SU-DHL-6 (cell line): ENCODE measurements at regions not wholly inside any gene's neighbourhood (a gene's known extent, or its start where the extent isn't known, plus 50 kb on each side); places are given as distances from the start of the nearest gene placed in this dataset.
"Not testable (repeated sequence)": the region's sequence is repeated elsewhere in the genome, so short reads cannot be mapped to it uniquely, and the experiment has no call there.

Source experiments
- H2AFZ ChIP-seq: fragments of 200-600 bp; sonication (generic); 2 replicates; pipeline ENCODE4 v1.6.1; 2014; ENCODE audit warnings: low read depth, mild to moderate bottlenecking, moderate library complexity, mixed read lengths, antibody characterized with exemption, low read length; ENCODE audit not compliant: severe bottlenecking
- H3F3A ChIP-seq: fragments of 200-600 bp; shearing (Covaris generic); 2 replicates; pipeline ENCODE4 v1.6.0; 2016; ENCODE audit warnings: antibody characterized with exemption, mild to moderate bottlenecking; ENCODE audit not compliant: insufficient read depth
- H3K27ac ChIP-seq: fragments of 200-600 bp; sonication (generic); 2 replicates; pipeline ENCODE4 v1.5.1; 2016; ENCODE audit warnings: low read depth, mild to moderate bottlenecking, low read length, moderate library complexity, mixed read lengths
- H3K27me3 ChIP-seq: fragments of 200-600 bp; sonication (generic), shearing (Covaris generic); 2 replicates; pipeline ENCODE4 v1.6.0; 2014; ENCODE audit warnings: mild to moderate bottlenecking, low read length
- H3K36me3 ChIP-seq: fragments of 200-600 bp; sonication (generic); 2 replicates; pipeline ENCODE4 v1.6.1; 2014; ENCODE audit warnings: mild to moderate bottlenecking, low read length, mixed read lengths
- H3K4me2 ChIP-seq: fragments of 300-600, 200-600 bp; shearing (Covaris generic), sonication (generic); 2 replicates; pipeline ENCODE4 v1.6.0; 2014; ENCODE audit warnings: low read length, low read depth, mild to moderate bottlenecking; ENCODE audit not compliant: poor library complexity, severe bottlenecking
- H3K4me3 ChIP-seq: fragments of 200-600 bp; sonication (generic); 2 replicates; pipeline ENCODE4 v1.5.1; 2014; ENCODE audit warnings: antibody characterized with exemption, low read length, mild to moderate bottlenecking, mixed read lengths; ENCODE audit not compliant: insufficient read depth, poor library complexity, severe bottlenecking
- H3K79me2 ChIP-seq: fragments of 200-600 bp; sonication (generic); 2 replicates; pipeline ENCODE4 v1.6.1; 2014; ENCODE audit warnings: mild to moderate bottlenecking, low read length, moderate library complexity; ENCODE audit not compliant: insufficient read depth
- H3K9ac ChIP-seq: fragments of 200-600 bp; sonication (generic); 2 replicates; pipeline ENCODE4 v1.7.0; 2014; ENCODE audit warnings: mild to moderate bottlenecking, low read length
- H3K9me2 ChIP-seq: fragments of 200-600 bp; sonication (generic); replicated peaks from 2 replicates; pipeline ENCODE4 v1.6.1; 2014; ENCODE audit warnings: low read length; ENCODE audit not compliant: insufficient read depth
- H3K9me3 ChIP-seq: fragments of 200-600 bp; sonication (generic); 2 replicates; pipeline ENCODE4 v1.6.1; 2014; ENCODE audit warnings: low read length, mixed read lengths; ENCODE audit not compliant: insufficient read depth
- H4K20me1 ChIP-seq: fragments of 200-600 bp; sonication (generic); 2 replicates; pipeline ENCODE4 v1.6.1; 2014; ENCODE audit warnings: low read depth, mild to moderate bottlenecking, antibody characterized with exemption, low read length, moderate library complexity, mixed read lengths
- EZH2phosphoT487 ChIP-seq: fragments of 200-600 bp; sonication (generic), shearing (Covaris generic); conservative IDR thresholded peaks from 2 replicates; pipeline ENCODE4 v1.6.1; 2018; ENCODE audit warnings: mild to moderate bottlenecking, antibody characterized with exemption, low read length, moderate library complexity, mixed read lengths
- TF ChIP-seq, protein P1 (sequence below): fragments of 200-600 bp; sonication (generic); IDR thresholded peaks from one replicate; pipeline ENCODE4 v1.5.1; 2017; ENCODE audit warnings: antibody characterized with exemption, mild to moderate bottlenecking, low read length, moderate library complexity; ENCODE audit not compliant: insufficient read depth, poor library complexity, severe bottlenecking

DNA sequence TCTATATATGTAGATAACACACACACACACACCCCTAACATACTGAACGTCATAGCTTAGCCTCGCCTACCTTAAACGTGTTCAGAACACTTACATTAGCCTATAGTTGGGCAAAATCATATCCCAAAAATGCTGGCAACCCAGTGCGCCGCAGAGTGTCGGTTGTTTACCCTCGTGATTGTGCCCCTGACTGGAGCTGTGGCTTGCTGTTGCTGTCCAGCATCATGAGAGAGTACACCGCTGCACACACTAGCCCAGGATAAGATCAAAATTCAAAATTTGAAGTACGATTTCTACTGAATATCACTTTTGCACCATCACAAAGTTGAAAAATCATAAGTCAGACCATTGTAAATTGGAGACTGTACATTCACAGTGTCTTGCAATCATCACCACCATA is 73.1 kb upstream of the COG2 start:
- no peak overlapping the region for H3K4me2 ChIP-seq
- H2AFZ ChIP-seq = no peak overlapping the region
- no peaks in the 10 kb centered on the region for H3K79me2 ChIP-seq
- no peaks in the 10 kb centered on the region for H3K36me3 ChIP-seq
- H3K9me2 ChIP-seq = no peaks in the 10 kb centered on the region
- no peak overlapping the region for H3K27ac ChIP-seq
- no peak overlapping the region for H3K9ac ChIP-seq
- H4K20me1 ChIP-seq = no peaks in the 10 kb centered on the region
- no peaks in the 10 kb centered on the region for H3K9me3 ChIP-seq
- TF ChIP-seq EZH2phosphoT487 = no peak
- TF ChIP-seq, protein P1, sequence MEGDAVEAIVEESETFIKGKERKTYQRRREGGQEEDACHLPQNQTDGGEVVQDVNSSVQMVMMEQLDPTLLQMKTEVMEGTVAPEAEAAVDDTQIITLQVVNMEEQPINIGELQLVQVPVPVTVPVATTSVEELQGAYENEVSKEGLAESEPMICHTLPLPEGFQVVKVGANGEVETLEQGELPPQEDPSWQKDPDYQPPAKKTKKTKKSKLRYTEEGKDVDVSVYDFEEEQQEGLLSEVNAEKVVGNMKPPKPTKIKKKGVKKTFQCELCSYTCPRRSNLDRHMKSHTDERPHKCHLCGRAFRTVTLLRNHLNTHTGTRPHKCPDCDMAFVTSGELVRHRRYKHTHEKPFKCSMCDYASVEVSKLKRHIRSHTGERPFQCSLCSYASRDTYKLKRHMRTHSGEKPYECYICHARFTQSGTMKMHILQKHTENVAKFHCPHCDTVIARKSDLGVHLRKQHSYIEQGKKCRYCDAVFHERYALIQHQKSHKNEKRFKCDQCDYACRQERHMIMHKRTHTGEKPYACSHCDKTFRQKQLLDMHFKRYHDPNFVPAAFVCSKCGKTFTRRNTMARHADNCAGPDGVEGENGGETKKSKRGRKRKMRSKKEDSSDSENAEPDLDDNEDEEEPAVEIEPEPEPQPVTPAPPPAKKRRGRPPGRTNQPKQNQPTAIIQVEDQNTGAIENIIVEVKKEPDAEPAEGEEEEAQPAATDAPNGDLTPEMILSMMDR = no peak
- H3K4me3 ChIP-seq = no peak overlapping the region
- H3F3A ChIP-seq = no peaks in the 10 kb centered on the region
- no peaks in the 10 kb centered on the region for H3K27me3 ChIP-seq

- H2AFZ ChIP-seq = no peak overlapping the region
- H3K9ac ChIP-seq = no peak overlapping the region
- no peaks in the 10 kb centered on the region for H3K36me3 ChIP-seq
- H3K4me2 ChIP-seq = no peak overlapping the region
- no peaks in the 10 kb centered on the region for H3K9me2 ChIP-seq
- TF ChIP-seq, protein P1 = no peak
- no peak for TF ChIP-seq EZH2phosphoT487
- H3K27me3 ChIP-seq = no peaks in the 10 kb centered on the region
- H3K79me2 ChIP-seq = no peaks in the 10 kb centered on the region
- no peaks in the 10 kb centered on the region for H4K20me1 ChIP-seq
- no peak overlapping the region for H3K4me3 ChIP-seq
- no peak overlapping the region for H3K27ac ChIP-seq
- no peaks in the 10 kb centered on the region for H3F3A ChIP-seq
- H3K9me3 ChIP-seq = no peaks in the 10 kb centered on the region
Observed at GRCh38 chr1:230568676-230569075, 73.6 kb upstream of the COG2 start.

DNA sequence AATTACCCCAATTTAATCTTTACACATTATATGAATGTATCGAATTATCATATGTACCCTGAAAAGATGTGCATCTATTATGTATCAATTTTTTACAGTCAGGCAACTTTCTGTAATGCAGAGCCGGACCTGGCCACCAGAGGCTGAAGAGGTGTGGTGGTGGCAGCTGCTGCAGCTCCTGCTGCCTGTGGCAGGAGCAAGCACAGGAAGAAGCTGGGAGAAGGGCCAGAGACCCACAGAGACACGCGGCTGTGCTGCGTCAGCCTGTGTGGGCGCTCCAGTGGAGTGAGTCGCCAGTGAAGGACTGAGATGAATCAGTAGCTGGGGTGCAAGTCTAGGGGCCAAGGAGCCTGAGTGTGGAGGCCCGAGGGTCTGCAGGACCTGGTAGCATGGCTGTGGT is 74.3 kb upstream of the COG2 start:
- Histone ChIP-seq H3K79me2 (no peaks in the 10 kb centered on the region), H3K9ac (no peak overlapping the region), H3K4me3 (no peak overlapping the region), H3K27ac (no peak overlapping the region), H4K20me1 (no peaks in the 10 kb centered on the region), H2AFZ (no peak overlapping the region), H3K9me2 (no peaks in the 10 kb centered on the region), H3K4me2 (no peak overlapping the region), H3K27me3 (no peaks in the 10 kb centered on the region), H3K36me3 (no peaks in the 10 kb centered on the region), H3K9me3 (no peaks in the 10 kb centered on the region), H3F3A (no peaks in the 10 kb centered on the region)
- TF ChIP-seq, protein P1 = no peak
- TF ChIP-seq EZH2phosphoT487 = no peak

GRCh38 chr1:230567221-230567575 is 75.1 kb upstream of the COG2 start:
- H3K4me3 ChIP-seq = no peak overlapping the region
- no peaks in the 10 kb centered on the region for H3K36me3 ChIP-seq
- H3K9me2 ChIP-seq = no peaks in the 10 kb centered on the region
- H3K4me2 ChIP-seq = no peak overlapping the region
- H2AFZ ChIP-seq = no peak overlapping the region
- no peaks in the 10 kb centered on the region for H3K9me3 ChIP-seq
- H3K27me3 ChIP-seq = no peaks in the 10 kb centered on the region
- H4K20me1 ChIP-seq = no peaks in the 10 kb centered on the region
- no peak overlapping the region for H3K27ac ChIP-seq
- no peak overlapping the region for H3K9ac ChIP-seq
- H3F3A ChIP-seq = no peaks in the 10 kb centered on the region
- H3K79me2 ChIP-seq = no peaks in the 10 kb centered on the region
- no peak for TF ChIP-seq EZH2phosphoT487
- TF ChIP-seq, protein P1 = no peak

DNA sequence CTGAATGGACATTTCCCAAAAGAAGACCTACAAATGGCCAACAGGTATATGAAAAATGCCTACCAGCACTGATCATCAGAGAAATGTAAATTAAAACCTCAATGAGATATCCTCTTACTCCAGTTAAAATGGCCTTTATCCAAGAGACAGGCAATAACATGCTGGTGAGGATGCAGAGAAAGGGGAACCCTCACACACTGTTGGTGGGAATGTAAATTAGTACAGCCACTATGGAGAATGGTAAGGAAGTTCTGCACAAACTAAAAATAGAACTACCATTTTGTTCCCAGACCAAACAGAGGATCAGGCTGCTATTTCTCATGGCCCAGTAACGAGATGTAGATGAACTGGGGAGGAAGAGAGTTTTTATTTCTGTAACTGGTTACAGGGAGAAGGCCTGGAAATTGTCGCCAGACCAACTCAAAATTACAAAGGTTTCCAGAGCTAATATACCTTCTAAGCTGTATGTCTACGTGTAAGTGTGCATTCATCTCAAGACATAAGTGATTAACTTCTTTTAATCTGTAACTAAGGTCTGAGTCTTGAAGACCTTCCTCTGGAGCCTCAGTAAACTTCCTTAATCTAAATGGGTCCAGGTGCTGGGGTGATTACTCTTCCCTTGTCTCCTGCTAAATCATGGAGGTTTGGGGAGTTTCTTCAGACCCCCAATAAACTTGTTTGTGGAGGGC is 75.6 kb upstream of the COG2 start:
- H4K20me1 ChIP-seq, H3K27me3 ChIP-seq, H3K4me2 ChIP-seq, H3K9me3 ChIP-seq, H3F3A ChIP-seq, H3K27ac ChIP-seq, H2AFZ ChIP-seq, H3K36me3 ChIP-seq, H3K4me3 ChIP-seq, H3K9me2 ChIP-seq, H3K9ac ChIP-seq, H3K79me2 ChIP-seq: not testable (repeated sequence)
